Uterus (tissue), 3 donors: ENCODE measurements at regions not wholly inside any gene's neighbourhood (a gene's known extent, or its start where the extent isn't known, plus 50 kb on each side); places are given as distances from the start of the nearest gene placed in this dataset.
A peak's percentile ranks its signal among the peaks of the same experiment; 100 is the strongest.

ENCODE experiments used
- DNase-seq, 2 donors: peaks; one replicate each; pipeline ENCODE4 v3.0.0-alpha.2; 2019 to 2020
- H3K27ac ChIP-seq, 2 donors: fragments of 200-600 bp; sonication (generic); 1 replicate in 1 of 2; 2 replicates in 1 of 2; pipeline ENCODE4 v1.5.1; 2016 to 2018
- H3K27me3 ChIP-seq, 2 donors: fragments of 200-600 bp; sonication (generic); one replicate each; pipeline ENCODE4 v1.5.1; 2018 to 2019; ENCODE audit warnings: control low read depth in 1 of 2
- H3K36me3 ChIP-seq, 2 donors: fragments of 200-600 bp; sonication (generic); one replicate each; pipeline ENCODE4 v1.5.1; 2019; ENCODE audit warnings: control low read depth in 1 of 2
- H3K4me1 ChIP-seq, 2 donors: fragments of 200-600 bp; sonication (generic); one replicate each; pipeline ENCODE4 v1.5.1; 2018 to 2019; ENCODE audit warnings: control low read depth in 1 of 2
- H3K4me3 ChIP-seq, 2 donors: fragments of 200-600 bp; sonication (generic); 1 replicate in 1 of 2; 2 replicates in 1 of 2; pipeline ENCODE4 v1.5.1; 2018 to 2019; ENCODE audit warnings: mild to moderate bottlenecking in 1 of 2
- H3K9me3 ChIP-seq, 2 donors: fragments of 200-600 bp; sonication (generic); one replicate each; pipeline ENCODE4 v1.5.1; 2019; ENCODE audit warnings: control low read depth in 1 of 2
- POLR2A ChIP-seq, 2 donors: fragments of 450-650 bp; IDR thresholded peaks; one replicate each; pipeline ENCODE4 v1.6.1; 2016; ENCODE audit warnings: antibody characterized with exemption in 2 of 2, mild to moderate bottlenecking in 1 of 2, moderate library complexity in 1 of 2
- intact Hi-C: fragments of 100-400 bp; cut with DNase I; formaldehyde crosslinking; loops from one replicate; pipeline ENCODE4 v1.15.1; 2023; ENCODE audit warnings: low total_unique reads
- TF ChIP-seq, protein P1 (sequence below), 4 experiments: fragments of 200-600 bp in 2 of 4; fragments of 450-650 bp in 2 of 4; sonication (generic) in 2 of 4; IDR thresholded peaks; one replicate each; pipeline ENCODE4 v1.5.1; 2016 to 2019; ENCODE audit warnings: antibody characterized with exemption in 4 of 4, mild to moderate bottlenecking in 2 of 4, moderate library complexity in 1 of 4
- donor health status: DM: yes; HTN: yes; CAD: no.

DNA sequence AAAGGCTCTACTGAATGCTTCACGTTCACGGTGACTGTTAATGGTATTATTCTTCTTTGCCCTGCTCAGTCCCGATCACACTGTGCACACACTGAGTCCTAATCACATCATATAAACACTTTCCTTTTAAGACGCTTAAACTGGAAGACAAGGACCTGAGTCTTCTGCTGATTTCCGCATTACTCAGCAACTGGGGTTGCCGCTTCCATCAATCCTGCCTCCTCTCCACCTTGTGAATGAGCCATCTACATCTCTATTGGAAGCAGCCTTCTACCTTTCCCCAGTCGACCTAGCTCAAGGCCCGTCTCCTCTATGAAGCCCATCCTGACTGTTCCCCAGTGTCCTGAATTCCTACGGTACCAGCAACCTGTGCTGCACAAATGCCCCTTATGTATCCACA lies 104.7 kb downstream of the NCOR2 start:
- intact Hi-C loops = no loop called here
- DNase-seq = no peak
- no peaks in the 10 kb centered on the region for H3K36me3 ChIP-seq
- TF ChIP-seq, protein P1, sequence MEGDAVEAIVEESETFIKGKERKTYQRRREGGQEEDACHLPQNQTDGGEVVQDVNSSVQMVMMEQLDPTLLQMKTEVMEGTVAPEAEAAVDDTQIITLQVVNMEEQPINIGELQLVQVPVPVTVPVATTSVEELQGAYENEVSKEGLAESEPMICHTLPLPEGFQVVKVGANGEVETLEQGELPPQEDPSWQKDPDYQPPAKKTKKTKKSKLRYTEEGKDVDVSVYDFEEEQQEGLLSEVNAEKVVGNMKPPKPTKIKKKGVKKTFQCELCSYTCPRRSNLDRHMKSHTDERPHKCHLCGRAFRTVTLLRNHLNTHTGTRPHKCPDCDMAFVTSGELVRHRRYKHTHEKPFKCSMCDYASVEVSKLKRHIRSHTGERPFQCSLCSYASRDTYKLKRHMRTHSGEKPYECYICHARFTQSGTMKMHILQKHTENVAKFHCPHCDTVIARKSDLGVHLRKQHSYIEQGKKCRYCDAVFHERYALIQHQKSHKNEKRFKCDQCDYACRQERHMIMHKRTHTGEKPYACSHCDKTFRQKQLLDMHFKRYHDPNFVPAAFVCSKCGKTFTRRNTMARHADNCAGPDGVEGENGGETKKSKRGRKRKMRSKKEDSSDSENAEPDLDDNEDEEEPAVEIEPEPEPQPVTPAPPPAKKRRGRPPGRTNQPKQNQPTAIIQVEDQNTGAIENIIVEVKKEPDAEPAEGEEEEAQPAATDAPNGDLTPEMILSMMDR (IDR thresholded peaks at IDR 0.05) = no peak
- no peak for TF ChIP-seq POLR2A (IDR thresholded peaks at IDR 0.05)
- H3K9me3 ChIP-seq = no peaks in the 10 kb centered on the region
- no peaks in the 10 kb centered on the region for H3K27me3 ChIP-seq
- peaks cover 0 to 6% of the 10 kb centered on the region in 2 donors for H3K4me1 ChIP-seq
- H3K4me3 ChIP-seq = no peak overlapping the region
- H3K27ac ChIP-seq = no peak overlapping the region

DNA sequence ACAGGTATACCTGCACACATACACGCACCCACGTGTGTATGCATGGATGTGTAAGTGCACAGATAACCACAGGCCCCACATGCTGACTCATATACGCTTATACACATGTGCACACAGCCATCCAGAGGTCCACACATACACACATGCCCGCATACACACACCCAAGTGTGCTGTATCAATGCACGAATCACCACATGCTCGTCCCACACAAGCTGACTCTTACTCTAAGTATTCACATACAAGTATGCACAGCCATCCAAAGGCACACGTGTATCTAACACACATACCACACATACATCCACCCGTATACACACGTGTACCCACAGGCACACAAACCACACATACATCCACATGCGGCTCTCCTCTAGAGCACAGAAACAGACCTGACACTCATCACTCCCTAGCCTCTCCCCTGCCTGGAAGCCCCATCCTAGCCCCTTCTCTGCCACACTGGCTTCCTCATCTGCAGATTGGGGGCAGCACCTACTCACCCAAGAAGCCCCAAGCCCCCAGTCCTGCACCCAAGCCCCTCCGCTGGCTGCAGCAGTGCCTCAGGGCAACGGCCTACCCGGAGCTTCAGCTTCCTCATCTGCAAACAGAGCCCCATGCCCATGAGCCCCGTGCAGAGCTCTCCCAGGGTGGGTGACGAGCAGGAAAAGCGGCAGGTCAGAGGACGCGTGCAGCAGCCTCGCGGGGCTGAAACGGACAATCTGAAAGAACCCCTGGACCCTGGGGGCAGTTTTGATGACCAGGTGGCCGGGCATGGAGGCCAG lies 105.4 kb downstream of the NCOR2 start:
- intact Hi-C loops = no loop called here
- Histone ChIP-seq H3K36me3 (no peaks in the 10 kb centered on the region), H3K9me3 (no peaks in the 10 kb centered on the region), H3K27ac (no peak overlapping the region), H3K4me3 (no peak overlapping the region), H3K4me1 (peaks cover 0 to 7% of the 10 kb centered on the region in 2 donors), H3K27me3 (no peaks in the 10 kb centered on the region)
- no peak for TF ChIP-seq POLR2A (IDR thresholded peaks at IDR 0.05)
- TF ChIP-seq, protein P1 (IDR thresholded peaks at IDR 0.05) = no peak
- DNase-seq = no peak

DNA sequence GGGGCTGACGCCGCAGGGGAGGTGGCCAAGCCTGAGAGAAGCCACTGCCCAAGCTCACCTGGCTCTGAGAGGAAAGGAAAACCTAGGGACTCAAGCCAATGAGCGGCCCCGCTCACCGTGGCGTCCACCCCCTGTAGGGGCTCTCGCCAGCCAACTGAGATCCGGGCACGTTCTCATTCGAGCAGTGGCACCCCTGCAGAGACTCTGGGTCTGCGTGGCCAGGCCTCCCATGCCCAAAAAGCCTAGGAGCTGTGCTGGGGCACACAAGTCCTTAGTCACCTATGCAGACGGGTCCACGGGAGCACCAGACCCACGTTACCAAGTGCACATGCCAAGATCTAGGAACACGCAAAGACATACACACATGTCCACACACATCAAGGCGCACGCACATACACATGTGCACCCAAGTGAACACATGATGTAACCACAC lies 106.2 kb downstream of the NCOR2 start:
- Histone ChIP-seq H3K4me3 (no peak overlapping the region), H3K27me3 (no peaks in the 10 kb centered on the region), H3K27ac (peak overlapping the region in 1 of 2 donors; percentile 29), H3K36me3 (no peaks in the 10 kb centered on the region), H3K4me1 (peaks cover 0 to 14% of the 10 kb centered on the region in 2 donors), H3K9me3 (no peaks in the 10 kb centered on the region)
- intact Hi-C loops = no loop called here
- no peak for DNase-seq
- TF ChIP-seq, protein P1 (IDR thresholded peaks at IDR 0.05) = no peak
- no peak for TF ChIP-seq POLR2A (IDR thresholded peaks at IDR 0.05)

DNA sequence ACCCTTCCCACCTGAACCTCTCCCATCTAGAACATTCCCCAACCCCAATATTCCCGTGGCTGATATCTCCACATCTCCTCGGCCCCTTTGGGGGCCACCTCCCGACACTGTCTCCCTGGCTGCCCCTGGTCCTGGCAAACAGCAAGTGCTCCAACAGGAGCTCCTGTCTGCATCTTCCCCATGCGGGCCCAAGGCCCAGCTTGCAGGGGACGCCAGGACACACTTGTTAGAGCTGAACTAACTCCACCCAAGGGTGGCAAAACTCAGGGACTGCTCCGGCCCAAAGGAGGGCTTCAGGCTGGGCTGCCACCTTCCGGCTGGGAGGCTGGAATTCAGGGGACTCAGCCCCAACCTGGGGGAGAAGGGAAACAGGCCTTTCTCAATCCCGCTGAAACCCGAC lies 106.6 kb downstream of the NCOR2 start:
- H3K36me3 ChIP-seq = no peaks in the 10 kb centered on the region
- no peak for DNase-seq

More for the DNA sequence above, 106.6 kb downstream of the NCOR2 start:
- intact Hi-C loops = no loop called here
- TF ChIP-seq, protein P1 (IDR thresholded peaks at IDR 0.05) = peak in 1 of 4 experiments; percentile 8
- TF ChIP-seq POLR2A (IDR thresholded peaks at IDR 0.05) = no peak
- Histone ChIP-seq H3K27ac (peak overlapping the region in 1 of 2 donors; percentile 29), H3K4me1 (peaks cover under 1 to 17% of the 10 kb centered on the region in 2 donors), H3K4me3 (no peak overlapping the region), H3K9me3 (no peaks in the 10 kb centered on the region), H3K27me3 (no peaks in the 10 kb centered on the region)
